ENCODE measurements at regions not wholly inside any gene's neighbourhood (a gene's known extent, or its start where the extent isn't known, plus 50 kb on each side); places are given as distances from the start of the nearest gene placed in this dataset.

DNA sequence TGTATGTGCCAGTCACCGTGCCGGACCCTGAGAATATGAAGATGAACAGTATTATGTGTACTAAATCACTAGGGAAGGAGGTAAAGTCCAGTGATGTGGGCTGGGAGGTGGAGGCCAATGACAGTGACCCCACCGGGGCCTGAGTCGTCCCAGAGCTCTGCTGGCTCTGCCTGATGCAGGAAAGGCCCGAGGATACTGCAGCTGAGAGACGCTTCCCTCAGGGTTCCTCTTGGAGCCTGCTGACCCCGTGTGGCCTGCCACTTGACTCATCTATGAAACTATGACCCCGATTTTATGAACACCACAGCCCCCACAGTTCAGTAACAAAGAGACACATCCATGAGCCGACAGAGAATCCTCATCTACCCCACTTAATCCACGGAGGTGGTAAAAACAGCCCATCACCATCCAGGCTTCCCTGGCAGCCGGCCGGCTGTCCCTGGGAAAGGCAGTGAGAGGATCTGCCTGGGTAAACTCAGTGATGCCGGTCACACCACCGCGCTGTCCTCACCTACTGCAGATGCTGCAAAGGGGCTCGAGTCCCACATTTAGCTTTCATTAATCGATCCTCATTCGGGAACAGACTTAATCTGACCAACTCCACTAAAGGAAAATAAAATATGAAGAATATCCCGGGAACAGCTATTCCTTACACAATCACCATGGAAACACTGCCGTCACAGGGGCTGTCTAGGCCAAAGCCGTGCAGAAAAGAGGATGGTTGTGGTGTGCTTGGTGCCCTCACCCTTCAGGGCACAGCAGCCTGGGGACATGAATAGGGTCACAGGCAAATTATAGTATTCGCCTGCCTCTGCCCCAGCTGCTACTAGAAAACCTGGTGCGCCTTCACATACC, 82.9 kb downstream of the ARRDC4 start:
- no peak overlapping the region for H3K27ac ChIP-seq (replicated peaks)
- TF ChIP-seq, protein P1, sequence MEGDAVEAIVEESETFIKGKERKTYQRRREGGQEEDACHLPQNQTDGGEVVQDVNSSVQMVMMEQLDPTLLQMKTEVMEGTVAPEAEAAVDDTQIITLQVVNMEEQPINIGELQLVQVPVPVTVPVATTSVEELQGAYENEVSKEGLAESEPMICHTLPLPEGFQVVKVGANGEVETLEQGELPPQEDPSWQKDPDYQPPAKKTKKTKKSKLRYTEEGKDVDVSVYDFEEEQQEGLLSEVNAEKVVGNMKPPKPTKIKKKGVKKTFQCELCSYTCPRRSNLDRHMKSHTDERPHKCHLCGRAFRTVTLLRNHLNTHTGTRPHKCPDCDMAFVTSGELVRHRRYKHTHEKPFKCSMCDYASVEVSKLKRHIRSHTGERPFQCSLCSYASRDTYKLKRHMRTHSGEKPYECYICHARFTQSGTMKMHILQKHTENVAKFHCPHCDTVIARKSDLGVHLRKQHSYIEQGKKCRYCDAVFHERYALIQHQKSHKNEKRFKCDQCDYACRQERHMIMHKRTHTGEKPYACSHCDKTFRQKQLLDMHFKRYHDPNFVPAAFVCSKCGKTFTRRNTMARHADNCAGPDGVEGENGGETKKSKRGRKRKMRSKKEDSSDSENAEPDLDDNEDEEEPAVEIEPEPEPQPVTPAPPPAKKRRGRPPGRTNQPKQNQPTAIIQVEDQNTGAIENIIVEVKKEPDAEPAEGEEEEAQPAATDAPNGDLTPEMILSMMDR (IDR thresholded peaks at IDR 0.05; ENCODE audit: insufficient read depth, low read length) = no peak
- TF ChIP-seq SPI1 (IDR thresholded peaks at IDR 0.05; ENCODE audit: borderline replicate concordance, low read depth) (no peak), GABPA (IDR thresholded peaks at IDR 0.05; ENCODE audit: low read depth) (no peak), POLR2AphosphoS5 (IDR thresholded peaks at IDR 0.05; ENCODE audit: low read depth) (no peak)
- TF ChIP-seq, protein P2, sequence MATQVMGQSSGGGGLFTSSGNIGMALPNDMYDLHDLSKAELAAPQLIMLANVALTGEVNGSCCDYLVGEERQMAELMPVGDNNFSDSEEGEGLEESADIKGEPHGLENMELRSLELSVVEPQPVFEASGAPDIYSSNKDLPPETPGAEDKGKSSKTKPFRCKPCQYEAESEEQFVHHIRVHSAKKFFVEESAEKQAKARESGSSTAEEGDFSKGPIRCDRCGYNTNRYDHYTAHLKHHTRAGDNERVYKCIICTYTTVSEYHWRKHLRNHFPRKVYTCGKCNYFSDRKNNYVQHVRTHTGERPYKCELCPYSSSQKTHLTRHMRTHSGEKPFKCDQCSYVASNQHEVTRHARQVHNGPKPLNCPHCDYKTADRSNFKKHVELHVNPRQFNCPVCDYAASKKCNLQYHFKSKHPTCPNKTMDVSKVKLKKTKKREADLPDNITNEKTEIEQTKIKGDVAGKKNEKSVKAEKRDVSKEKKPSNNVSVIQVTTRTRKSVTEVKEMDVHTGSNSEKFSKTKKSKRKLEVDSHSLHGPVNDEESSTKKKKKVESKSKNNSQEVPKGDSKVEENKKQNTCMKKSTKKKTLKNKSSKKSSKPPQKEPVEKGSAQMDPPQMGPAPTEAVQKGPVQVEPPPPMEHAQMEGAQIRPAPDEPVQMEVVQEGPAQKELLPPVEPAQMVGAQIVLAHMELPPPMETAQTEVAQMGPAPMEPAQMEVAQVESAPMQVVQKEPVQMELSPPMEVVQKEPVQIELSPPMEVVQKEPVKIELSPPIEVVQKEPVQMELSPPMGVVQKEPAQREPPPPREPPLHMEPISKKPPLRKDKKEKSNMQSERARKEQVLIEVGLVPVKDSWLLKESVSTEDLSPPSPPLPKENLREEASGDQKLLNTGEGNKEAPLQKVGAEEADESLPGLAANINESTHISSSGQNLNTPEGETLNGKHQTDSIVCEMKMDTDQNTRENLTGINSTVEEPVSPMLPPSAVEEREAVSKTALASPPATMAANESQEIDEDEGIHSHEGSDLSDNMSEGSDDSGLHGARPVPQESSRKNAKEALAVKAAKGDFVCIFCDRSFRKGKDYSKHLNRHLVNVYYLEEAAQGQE (IDR thresholded peaks at IDR 0.05; ENCODE audit: insufficient replicate concordance, low read depth) = no peak
- no peak overlapping the region for H3K4me3 ChIP-seq (replicated peaks; ENCODE audit: insufficient read depth, low read length)
- no peak for DNase-seq (ENCODE audit: low read depth in 1 of 2, low spot score in 1 of 2)
- H3K27me3 ChIP-seq (ENCODE audit: insufficient read depth, poor library complexity, severe bottlenecking) = no peaks in the 10 kb centered on the region

DNA sequence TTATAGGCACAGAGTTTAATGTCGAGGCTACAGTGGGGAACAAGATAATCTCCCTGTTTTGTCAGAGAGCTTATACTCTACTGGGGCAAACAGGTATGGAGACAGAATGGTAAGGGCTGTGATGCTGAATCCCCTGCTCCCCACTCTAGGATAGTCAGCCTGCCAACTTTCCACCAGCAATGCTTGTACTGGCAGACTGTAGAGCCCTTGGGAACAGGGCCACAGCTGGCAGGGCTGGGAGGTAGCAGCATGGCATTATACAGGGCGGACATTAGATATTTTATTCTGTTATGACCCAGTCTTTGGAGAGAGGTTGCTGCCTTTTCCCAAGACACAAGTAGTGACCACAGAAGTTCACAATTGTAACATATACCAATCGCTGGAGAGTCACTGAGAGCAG, 91.2 kb downstream of the ARRDC4 start:
- no peaks in the 10 kb centered on the region for H3K27me3 ChIP-seq (ENCODE audit: insufficient read depth, poor library complexity, severe bottlenecking)
- H3K4me3 ChIP-seq (replicated peaks; ENCODE audit: insufficient read depth, low read length) = no peak overlapping the region
- no peak overlapping the region for H3K27ac ChIP-seq (replicated peaks)
- no peak for DNase-seq (ENCODE audit: low read depth in 1 of 2, low spot score in 1 of 2)
- no peak for TF ChIP-seq SPI1 (IDR thresholded peaks at IDR 0.05; ENCODE audit: borderline replicate concordance, low read depth)
- TF ChIP-seq GABPA (IDR thresholded peaks at IDR 0.05; ENCODE audit: low read depth) = no peak
- TF ChIP-seq, protein P2 (IDR thresholded peaks at IDR 0.05; ENCODE audit: insufficient replicate concordance, low read depth) = no peak
- no peak for TF ChIP-seq POLR2AphosphoS5 (IDR thresholded peaks at IDR 0.05; ENCODE audit: low read depth)
- TF ChIP-seq, protein P1 (IDR thresholded peaks at IDR 0.05; ENCODE audit: insufficient read depth, low read length) = no peak

DNA sequence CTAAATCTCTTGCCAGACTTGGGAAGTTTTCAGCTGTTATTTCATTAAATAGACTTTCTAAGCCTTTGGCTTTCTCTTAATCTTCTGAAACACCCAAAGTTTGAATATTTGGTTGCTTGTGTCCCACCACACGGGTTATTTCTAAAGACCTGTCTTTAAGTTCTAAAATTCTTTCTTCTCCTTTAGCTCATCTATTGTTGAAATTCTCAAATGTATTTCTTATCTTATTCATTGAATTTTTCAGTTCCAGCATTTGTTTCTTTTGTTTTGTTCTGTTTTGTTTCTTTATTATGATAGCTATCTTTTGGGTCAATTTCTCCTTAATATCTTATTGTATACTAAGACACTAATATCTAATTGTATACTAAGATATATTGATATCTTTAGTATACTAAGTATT, 97.0 kb downstream of the ARRDC4 start:
- Histone ChIP-seq H3K27me3 (ENCODE audit: insufficient read depth, poor library complexity, severe bottlenecking) (no peaks in the 10 kb centered on the region), H3K4me3 (replicated peaks; ENCODE audit: insufficient read depth, low read length) (no peak overlapping the region), H3K27ac (replicated peaks) (no peak overlapping the region)
- no peak for TF ChIP-seq POLR2AphosphoS5 (IDR thresholded peaks at IDR 0.05; ENCODE audit: low read depth)
- TF ChIP-seq, protein P1 (IDR thresholded peaks at IDR 0.05; ENCODE audit: insufficient read depth, low read length) = no peak
- TF ChIP-seq, protein P2 (IDR thresholded peaks at IDR 0.05; ENCODE audit: insufficient replicate concordance, low read depth) = no peak
- TF ChIP-seq SPI1 (IDR thresholded peaks at IDR 0.05; ENCODE audit: borderline replicate concordance, low read depth) = no peak
- TF ChIP-seq GABPA (IDR thresholded peaks at IDR 0.05; ENCODE audit: low read depth) = no peak
- DNase-seq (ENCODE audit: low read depth in 1 of 2, low spot score in 1 of 2) = no peak
